HG03175 (cell line): ENCODE measurements at regions not wholly inside any gene's neighbourhood (a gene's known extent, or its start where the extent isn't known, plus 50 kb on each side); places are given as distances from the start of the nearest gene placed in this dataset.

ENCODE experiments used
- ATAC-seq: cut with Tn5 transposase; IDR thresholded peaks from one replicate; pipeline ENCODE4 v1.9.1; 2021; ENCODE audit warnings: mild to moderate bottlenecking, moderate library complexity; ENCODE audit not compliant: unreplicated experiment

GRCh38 chr21:14734833-14735232 lies 188.7 kb upstream of the SAMSN1 start:
- no peak for ATAC-seq

GRCh38 chr21:14734191-14734590 lies 188.1 kb upstream of the SAMSN1 start:
- ATAC-seq = no peak

- ATAC-seq = no peak
Observed at GRCh38 chr21:14725219-14725618, 179.1 kb upstream of the SAMSN1 start.

GRCh38 chr21:14722841-14723483 lies 176.8 kb upstream of the SAMSN1 start:
- no peak for ATAC-seq

GRCh38 chr21:14720237-14720636 lies 174.1 kb upstream of the SAMSN1 start:
- ATAC-seq = no peak

GRCh38 chr21:14718951-14719350 lies 172.8 kb upstream of the SAMSN1 start:
- no peak for ATAC-seq

- ATAC-seq = no peak
Observed at GRCh38 chr21:14716761-14717396, 170.8 kb upstream of the SAMSN1 start.

- no peak for ATAC-seq
Observed at GRCh38 chr21:14713109-14713508, 167.0 kb upstream of the SAMSN1 start.

- ATAC-seq = no peak
Observed at GRCh38 chr21:14712121-14712715, 166.1 kb upstream of the SAMSN1 start.

GRCh38 chr21:14711287-14711686 lies 165.2 kb upstream of the SAMSN1 start:
- ATAC-seq = no peak

- no peak for ATAC-seq
Observed at GRCh38 chr21:14707511-14708020, 161.5 kb upstream of the SAMSN1 start.

GRCh38 chr21:14706712-14707510 lies 160.8 kb upstream of the SAMSN1 start:
- no peak for ATAC-seq

GRCh38 chr21:14699433-14700407 lies 153.6 kb upstream of the SAMSN1 start:
- ATAC-seq = no peak

GRCh38 chr21:14697769-14698168 lies 151.7 kb upstream of the SAMSN1 start:
- no peak for ATAC-seq

GRCh38 chr21:14694817-14695216 lies 148.7 kb upstream of the SAMSN1 start:
- ATAC-seq = no peak

GRCh38 chr21:14693997-14694396 lies 147.9 kb upstream of the SAMSN1 start:
- ATAC-seq = no peak

- ATAC-seq = no peak
Observed at GRCh38 chr21:14691914-14692313, 145.8 kb upstream of the SAMSN1 start.

GRCh38 chr21:14690886-14691285 lies 144.8 kb upstream of the SAMSN1 start:
- no peak for ATAC-seq

GRCh38 chr21:14688936-14689335 lies 142.8 kb upstream of the SAMSN1 start:
- no peak for ATAC-seq

- no peak for ATAC-seq
Observed at GRCh38 chr21:14688412-14688811, 142.3 kb upstream of the SAMSN1 start.
